Adipocyte (in vitro differentiated cells): ENCODE measurements at regions not wholly inside any gene's neighbourhood (a gene's known extent, or its start where the extent isn't known, plus 50 kb on each side); places are given as distances from the start of the nearest gene placed in this dataset.
"Not testable (repeated sequence)": the region's sequence is repeated elsewhere in the genome, so short reads cannot be mapped to it uniquely, and the experiment has no call there.

Experiments
- DNase-seq: peaks from one replicate; pipeline ENCODE4 v3.0.0-alpha.2; 2015; ENCODE audit warnings: low read depth
- H3K27me3 ChIP-seq: replicated peaks from 2 replicates; pipeline ENCODE4 v1.7.0; 2013; ENCODE audit warnings: mild to moderate bottlenecking, low read length, moderate library complexity; ENCODE audit not compliant: control insufficient read depth, insufficient read depth
- H3K36me3 ChIP-seq: 2 replicates; pipeline ENCODE4 v1.7.0; 2013; ENCODE audit warnings: low read length, mild to moderate bottlenecking, moderate library complexity; ENCODE audit not compliant: control insufficient read depth, insufficient read depth, severe bottlenecking
- H3K4me1 ChIP-seq: 2 replicates; pipeline ENCODE4 v1.7.0; 2013; ENCODE audit warnings: mild to moderate bottlenecking, low read length, moderate library complexity; ENCODE audit not compliant: control insufficient read depth, insufficient read depth
- H3K4me3 ChIP-seq: 2 replicates; pipeline ENCODE4 v1.7.0; 2013; ENCODE audit warnings: mild to moderate bottlenecking, low read length, moderate library complexity
- H3K9ac ChIP-seq: 2 replicates; pipeline ENCODE4 v1.7.0; 2013; ENCODE audit warnings: mild to moderate bottlenecking, low read length, moderate library complexity
- H3K9me3 ChIP-seq: 2 replicates; pipeline ENCODE4 v1.7.0; 2013; ENCODE audit warnings: mild to moderate bottlenecking, low read length, moderate library complexity; ENCODE audit not compliant: control insufficient read depth

GRCh38 chr15:60272623-60273022 lies 125.2 kb downstream of the ANXA2 start:
- no peak overlapping the region for H3K9ac ChIP-seq
- H3K36me3 ChIP-seq = no peaks in the 10 kb centered on the region
- H3K4me3 ChIP-seq = no peak overlapping the region
- H3K27me3 ChIP-seq = peaks cover 5% of the 10 kb centered on the region
- H3K9me3 ChIP-seq = peaks cover 24% of the 10 kb centered on the region
- H3K4me1 ChIP-seq = no peaks in the 10 kb centered on the region
- no peak for DNase-seq

GRCh38 chr15:60275624-60276023 lies 122.2 kb downstream of the ANXA2 start:
- no peaks in the 10 kb centered on the region for H3K36me3 ChIP-seq

GRCh38 chr15:60278879-60279278 lies 118.9 kb downstream of the ANXA2 start:
- Histone ChIP-seq H3K27me3 (peaks cover 13% of the 10 kb centered on the region), H3K4me1 (no peaks in the 10 kb centered on the region), H3K9me3 (peaks cover 36% of the 10 kb centered on the region), H3K36me3 (no peaks in the 10 kb centered on the region), H3K4me3 (no peak overlapping the region), H3K9ac (no peak overlapping the region)
- no peak for DNase-seq

More at GRCh38 chr15:60275624-60276023, 122.2 kb downstream of the ANXA2 start:
- no peaks in the 10 kb centered on the region for H3K4me1 ChIP-seq
- H3K9ac ChIP-seq = no peak overlapping the region
- DNase-seq = no peak
- peaks cover 9% of the 10 kb centered on the region for H3K27me3 ChIP-seq
- H3K4me3 ChIP-seq = no peak overlapping the region
- H3K9me3 ChIP-seq = peaks cover 36% of the 10 kb centered on the region

- no peak for DNase-seq
- H3K9me3 ChIP-seq = peaks cover 28% of the 10 kb centered on the region
- no peaks in the 10 kb centered on the region for H3K36me3 ChIP-seq
- H3K4me1 ChIP-seq = no peaks in the 10 kb centered on the region
- no peak overlapping the region for H3K9ac ChIP-seq
- H3K4me3 ChIP-seq = no peak overlapping the region
- H3K27me3 ChIP-seq = peaks cover 19% of the 10 kb centered on the region
These were observed 117.5 kb downstream of the ANXA2 start for GRCh38 chr15:60280259-60280658.

GRCh38 chr15:60283936-60284335 lies 113.8 kb downstream of the ANXA2 start:
- Histone ChIP-seq H3K27me3 (peaks cover 27% of the 10 kb centered on the region), H3K36me3 (no peaks in the 10 kb centered on the region), H3K9ac (no peak overlapping the region), H3K4me3 (no peak overlapping the region), H3K4me1 (no peaks in the 10 kb centered on the region), H3K9me3 (peaks cover 2% of the 10 kb centered on the region)
- DNase-seq = no peak

GRCh38 chr15:60295901-60296300 lies 101.9 kb downstream of the ANXA2 start:
- H3K27me3 ChIP-seq = peaks cover 16% of the 10 kb centered on the region
- H3K4me3 ChIP-seq, H3K9ac ChIP-seq, H3K36me3 ChIP-seq, DNase-seq, H3K4me1 ChIP-seq: not testable (repeated sequence)
- peaks cover 26% of the 10 kb centered on the region for H3K9me3 ChIP-seq

- Histone ChIP-seq H3K4me1 (no peaks in the 10 kb centered on the region), H3K9ac (no peak overlapping the region), H3K27me3 (peaks cover 11% of the 10 kb centered on the region), H3K4me3 (no peak overlapping the region), H3K36me3 (no peaks in the 10 kb centered on the region), H3K9me3 (peaks cover 26% of the 10 kb centered on the region)
- DNase-seq = no peak
These were observed 100.7 kb downstream of the ANXA2 start for GRCh38 chr15:60297047-60297446.
